HCT116 (cell line): ENCODE measurements at regions not wholly inside any gene's neighbourhood (a gene's known extent, or its start where the extent isn't known, plus 50 kb on each side); places are given as distances from the start of the nearest gene placed in this dataset.

Source experiments
- CTCF ChIP-seq, 3 experiments: fragments of 200-600 bp in 1 of 3; sonication (generic) in 1 of 3; IDR thresholded peaks in 2 of 3; conservative IDR thresholded peaks in 1 of 3; 2 replicates each; pipeline ENCODE4 v1.5.1; 2012 to 2017; ENCODE audit warnings: low read depth in 2 of 3, low read length in 2 of 3, antibody characterized with exemption in 1 of 3, borderline replicate concordance in 1 of 3, control low read depth in 1 of 3, mild to moderate bottlenecking in 1 of 3, mixed read lengths in 1 of 3, mixed run types in 1 of 3, moderate library complexity in 1 of 3; ENCODE audit not compliant: insufficient read depth in 1 of 3
- EZH2 ChIP-seq: fragments of 200-600 bp; sonication (generic); IDR thresholded peaks from 2 replicates; pipeline ENCODE4 v1.6.1; 2017; ENCODE audit warnings: antibody characterized with exemption, mixed run types
- POLR2A ChIP-seq: IDR thresholded peaks from 2 replicates; pipeline ENCODE4 v1.7.0; 2011; ENCODE audit warnings: borderline replicate concordance; ENCODE audit not compliant: insufficient read depth, insufficient read length; ENCODE audit errors: extremely low read depth
- RAD21 ChIP-seq: IDR thresholded peaks from 2 replicates; pipeline ENCODE4 v1.6.1; 2012; ENCODE audit warnings: low read depth, mild to moderate bottlenecking

DNA sequence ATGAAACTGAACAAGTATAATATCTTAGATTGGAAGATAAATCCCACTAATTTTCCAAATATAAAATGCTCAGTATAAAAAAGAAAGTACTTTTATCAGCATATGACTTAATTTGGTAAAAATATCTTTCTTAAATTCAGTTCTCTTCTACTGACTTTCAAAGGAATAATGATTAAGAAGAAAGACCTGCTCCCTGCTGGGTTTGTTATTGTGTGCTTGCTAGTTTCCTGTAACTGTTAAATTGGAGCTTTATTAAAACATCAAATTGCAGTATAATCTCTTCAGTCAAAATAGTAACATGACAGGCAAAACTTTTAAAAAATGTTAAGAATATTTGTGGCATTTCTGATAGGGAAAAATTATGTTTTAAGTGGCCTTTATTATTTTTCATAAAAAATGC is 1317.4 kb upstream of the CDH2 start:
- no peak for TF ChIP-seq POLR2A
- no peak for TF ChIP-seq CTCF (IDR thresholded peaks at IDR 0.05 in 2 of 3, conservative IDR thresholded peaks at IDR 0.05 in 1 of 3; ENCODE audit: borderline replicate concordance in 1 of 3, insufficient read depth in 1 of 3, low read depth in 2 of 3, low read length in 2 of 3)
- TF ChIP-seq EZH2, result no peak
- no peak for TF ChIP-seq RAD21
